Activated T-cell treated with anti-CD3 and anti-CD28 coated beads, Interleukin-2, amount 50 U/mL, for 4 hours (primary cell): ENCODE measurements at regions not wholly inside any gene's neighbourhood (a gene's known extent, or its start where the extent isn't known, plus 50 kb on each side); places are given as distances from the start of the nearest gene placed in this dataset.
"Not testable (repeated sequence)": the region's sequence is repeated elsewhere in the genome, so short reads cannot be mapped to it uniquely, and the experiment has no call there.

Source experiments
- ATAC-seq, 2 donors: fragments of 200-7000 bp; cut with Tn5 transposase; one replicate each; pipeline ENCODE4 v1.10.0; 2021
- DNase-seq: peaks from one replicate; pipeline ENCODE4 v3.0.0-alpha.2; 2020
- H3K27me3 Mint-ChIP-seq: one replicate; pipeline ENCODE4 v1.8.0; 2021; ENCODE audit warnings: low read depth, mixed read lengths
- H3K36me3 Mint-ChIP-seq: one replicate; pipeline ENCODE4 v1.8.0; 2022; ENCODE audit warnings: mixed read lengths; ENCODE audit not compliant: insufficient read depth
- H3K4me1 Mint-ChIP-seq: one replicate; pipeline ENCODE4 v1.8.0; 2021; ENCODE audit warnings: low read depth, mixed read lengths
- H3K4me3 Mint-ChIP-seq: one replicate; pipeline ENCODE4 v1.8.0; 2021; ENCODE audit warnings: mild to moderate bottlenecking, moderate library complexity, mixed read lengths
- H3K9me3 Mint-ChIP-seq: one replicate; pipeline ENCODE4 v1.8.0; 2021; ENCODE audit warnings: mixed read lengths

GRCh38 chr17:77804796-77805426, 153.6 kb upstream of the TNRC6C start:
- no peak overlapping the region for H3K4me3 Mint-ChIP-seq
- DNase-seq (no peak), ATAC-seq (no peak)
- H3K4me1 Mint-ChIP-seq = no peaks in the 10 kb centered on the region
- H3K36me3 Mint-ChIP-seq = no peaks in the 10 kb centered on the region
- H3K27me3 Mint-ChIP-seq = peaks cover 12% of the 10 kb centered on the region
- no peaks in the 10 kb centered on the region for H3K9me3 Mint-ChIP-seq

GRCh38 chr17:77805970-77806369, 152.5 kb upstream of the TNRC6C start:
- H3K4me1 Mint-ChIP-seq, DNase-seq, H3K27me3 Mint-ChIP-seq, H3K9me3 Mint-ChIP-seq, H3K36me3 Mint-ChIP-seq, ATAC-seq, H3K4me3 Mint-ChIP-seq: not testable (repeated sequence)

- ATAC-seq (no peak), DNase-seq (no peak)
- Mint-ChIP-seq H3K36me3 (no peaks in the 10 kb centered on the region), H3K9me3 (no peaks in the 10 kb centered on the region), H3K4me3 (no peak overlapping the region), H3K27me3 (peaks cover 4% of the 10 kb centered on the region), H3K4me1 (no peaks in the 10 kb centered on the region)
Observed at GRCh38 chr17:77807051-77807745, 151.3 kb upstream of the TNRC6C start.

GRCh38 chr17:77807746-77808441, 150.6 kb upstream of the TNRC6C start:
- Mint-ChIP-seq H3K27me3 (peaks cover under 1% of the 10 kb centered on the region), H3K4me3 (no peak overlapping the region), H3K9me3 (no peaks in the 10 kb centered on the region), H3K4me1 (no peaks in the 10 kb centered on the region), H3K36me3 (no peaks in the 10 kb centered on the region)
- DNase-seq (no peak), ATAC-seq (no peak)

- H3K9me3 Mint-ChIP-seq = no peaks in the 10 kb centered on the region
- H3K4me1 Mint-ChIP-seq = no peaks in the 10 kb centered on the region
- H3K4me3 Mint-ChIP-seq = no peak overlapping the region
- DNase-seq = no peak
- no peak for ATAC-seq
- H3K27me3 Mint-ChIP-seq = no peaks in the 10 kb centered on the region
- H3K36me3 Mint-ChIP-seq = no peaks in the 10 kb centered on the region
Observed at GRCh38 chr17:77808686-77809425, 149.6 kb upstream of the TNRC6C start.

GRCh38 chr17:77809814-77810213, 148.7 kb upstream of the TNRC6C start:
- Mint-ChIP-seq H3K36me3 (no peaks in the 10 kb centered on the region), H3K27me3 (no peaks in the 10 kb centered on the region), H3K9me3 (no peaks in the 10 kb centered on the region), H3K4me3 (no peak overlapping the region), H3K4me1 (no peaks in the 10 kb centered on the region)
- no peak for DNase-seq
- ATAC-seq = no peak

GRCh38 chr17:77810536-77810935, 148.0 kb upstream of the TNRC6C start:
- Mint-ChIP-seq H3K4me1 (no peaks in the 10 kb centered on the region), H3K4me3 (no peak overlapping the region), H3K27me3 (no peaks in the 10 kb centered on the region), H3K36me3 (no peaks in the 10 kb centered on the region), H3K9me3 (no peaks in the 10 kb centered on the region)
- no peak for DNase-seq
- no peak for ATAC-seq

- Mint-ChIP-seq H3K4me3 (no peak overlapping the region), H3K4me1 (no peaks in the 10 kb centered on the region), H3K36me3 (no peaks in the 10 kb centered on the region), H3K27me3 (no peaks in the 10 kb centered on the region), H3K9me3 (no peaks in the 10 kb centered on the region)
- ATAC-seq = no peak
- no peak for DNase-seq
Observed at GRCh38 chr17:77811521-77811920, 147.0 kb upstream of the TNRC6C start.

- no peak overlapping the region for H3K4me3 Mint-ChIP-seq
- no peaks in the 10 kb centered on the region for H3K36me3 Mint-ChIP-seq
- no peak for DNase-seq
- no peaks in the 10 kb centered on the region for H3K9me3 Mint-ChIP-seq
- no peaks in the 10 kb centered on the region for H3K27me3 Mint-ChIP-seq
- no peaks in the 10 kb centered on the region for H3K4me1 Mint-ChIP-seq
- no peak for ATAC-seq
Observed at GRCh38 chr17:77814091-77814772, 144.3 kb upstream of the TNRC6C start.

- no peak overlapping the region for H3K4me3 Mint-ChIP-seq
- no peaks in the 10 kb centered on the region for H3K9me3 Mint-ChIP-seq
- H3K27me3 Mint-ChIP-seq = no peaks in the 10 kb centered on the region
- no peaks in the 10 kb centered on the region for H3K4me1 Mint-ChIP-seq
- H3K36me3 Mint-ChIP-seq = no peaks in the 10 kb centered on the region
- ATAC-seq (no peak), DNase-seq (no peak)
Observed at GRCh38 chr17:77815127-77815905, 143.2 kb upstream of the TNRC6C start.

- no peaks in the 10 kb centered on the region for H3K27me3 Mint-ChIP-seq
- H3K9me3 Mint-ChIP-seq = no peaks in the 10 kb centered on the region
- no peak overlapping the region for H3K4me3 Mint-ChIP-seq
- no peak for ATAC-seq
- no peaks in the 10 kb centered on the region for H3K4me1 Mint-ChIP-seq
- DNase-seq = no peak
- H3K36me3 Mint-ChIP-seq = no peaks in the 10 kb centered on the region
Observed at GRCh38 chr17:77817953-77818352, 140.6 kb upstream of the TNRC6C start.

GRCh38 chr17:77819497-77819896, 139.0 kb upstream of the TNRC6C start:
- H3K4me1 Mint-ChIP-seq = no peaks in the 10 kb centered on the region
- no peak overlapping the region for H3K4me3 Mint-ChIP-seq
- no peak for DNase-seq
- H3K36me3 Mint-ChIP-seq = no peaks in the 10 kb centered on the region
- ATAC-seq = no peak
- H3K9me3 Mint-ChIP-seq = no peaks in the 10 kb centered on the region
- no peaks in the 10 kb centered on the region for H3K27me3 Mint-ChIP-seq

GRCh38 chr17:77821114-77821513, 137.4 kb upstream of the TNRC6C start:
- ATAC-seq (no peak), DNase-seq (no peak)
- H3K4me3 Mint-ChIP-seq = no peak overlapping the region
- H3K36me3 Mint-ChIP-seq = no peaks in the 10 kb centered on the region
- H3K4me1 Mint-ChIP-seq = no peaks in the 10 kb centered on the region
- no peaks in the 10 kb centered on the region for H3K9me3 Mint-ChIP-seq
- H3K27me3 Mint-ChIP-seq = no peaks in the 10 kb centered on the region
